Mesendoderm (in vitro differentiated cells): ENCODE measurements at regions not wholly inside any gene's neighbourhood (a gene's known extent, or its start where the extent isn't known, plus 50 kb on each side); places are given as distances from the start of the nearest gene placed in this dataset.

Source experiments
- DNase-seq: peaks from one replicate; pipeline ENCODE4 v3.0.0; 2013
- H2AK5ac ChIP-seq: 2 replicates; pipeline ENCODE4 v1.6.1; 2013; ENCODE audit warnings: low read length, inconsistent platforms
- H2BK120ac ChIP-seq: 2 replicates; pipeline ENCODE4 v1.6.1; 2013; ENCODE audit warnings: low read depth, mild to moderate bottlenecking, low read length, moderate library complexity, mixed read lengths
- H2BK15ac ChIP-seq: replicated peaks from 2 replicates; pipeline ENCODE4 v1.6.1; 2013; ENCODE audit warnings: low read depth, mild to moderate bottlenecking, moderate library complexity
- H2BK5ac ChIP-seq: 2 replicates; pipeline ENCODE4 v1.6.1; 2013; ENCODE audit warnings: low read length, inconsistent platforms
- H3K18ac ChIP-seq: 2 replicates; pipeline ENCODE4 v1.6.1; 2013; ENCODE audit warnings: mild to moderate bottlenecking, low read length, mixed read lengths
- H3K23ac ChIP-seq: one replicate; pipeline ENCODE4 v1.6.1; 2013; ENCODE audit warnings: low read length
- H3K27ac ChIP-seq: 2 replicates; pipeline ENCODE4 v1.5.1; 2013; ENCODE audit warnings: low read depth, mild to moderate bottlenecking, inconsistent platforms, low read length, moderate library complexity
- H3K27me3 ChIP-seq: 2 replicates; pipeline ENCODE4 v1.6.1; 2013; ENCODE audit warnings: low read length, control low read depth, mild to moderate bottlenecking, inconsistent platforms; ENCODE audit not compliant: insufficient read depth, poor library complexity
- H3K36me3 ChIP-seq: 2 replicates; pipeline ENCODE4 v1.6.1; 2013; ENCODE audit warnings: low read length, inconsistent platforms; ENCODE audit not compliant: control insufficient read depth, insufficient read depth
- H3K4ac ChIP-seq: one replicate; pipeline ENCODE4 v1.6.1; 2013; ENCODE audit warnings: low read depth, mild to moderate bottlenecking, low read length, moderate library complexity
- H3K4me1 ChIP-seq: 2 replicates; pipeline ENCODE4 v1.6.1; 2013; ENCODE audit warnings: low read depth, low read length, inconsistent platforms; ENCODE audit not compliant: control insufficient read depth
- H3K4me2 ChIP-seq: 2 replicates; pipeline ENCODE4 v1.6.1; 2013; ENCODE audit warnings: low read length
- H3K4me3 ChIP-seq: 2 replicates; pipeline ENCODE4 v1.5.1; 2013; ENCODE audit warnings: mild to moderate bottlenecking, low read length
- H3K56ac ChIP-seq: one replicate; pipeline ENCODE4 v1.6.1; 2013; ENCODE audit warnings: low read length
- H3K79me1 ChIP-seq: 2 replicates; pipeline ENCODE4 v1.6.1; 2013; ENCODE audit warnings: low read length, inconsistent platforms
- H3K79me2 ChIP-seq: 2 replicates; pipeline ENCODE4 v1.6.1; 2013; ENCODE audit warnings: mild to moderate bottlenecking, low read length; ENCODE audit not compliant: control insufficient read depth, insufficient read depth
- H3K9ac ChIP-seq: 2 replicates; pipeline ENCODE4 v1.6.1; 2013; ENCODE audit warnings: low read length, inconsistent platforms
- H4K5ac ChIP-seq: one replicate; pipeline ENCODE4 v1.6.1; 2013; ENCODE audit warnings: low read length
- H4K8ac ChIP-seq: one replicate; pipeline ENCODE4 v1.6.1; 2013; ENCODE audit warnings: low read depth, mild to moderate bottlenecking, control low read depth, low read length, moderate library complexity
- WGBS: extraction: QIAGEN DNeasy Blood & Tissue Kit; methylation state at CpG from one replicate; pipeline ENCODE4 v1.1.7; 2013; ENCODE audit warnings: low lambda C conversion rate, missing lambda C conversion rate; ENCODE audit not compliant: insufficient coverage; ENCODE audit errors: extremely low coverage; 5-methylcytosine and 5-hydroxymethylcytosine counted together

DNA sequence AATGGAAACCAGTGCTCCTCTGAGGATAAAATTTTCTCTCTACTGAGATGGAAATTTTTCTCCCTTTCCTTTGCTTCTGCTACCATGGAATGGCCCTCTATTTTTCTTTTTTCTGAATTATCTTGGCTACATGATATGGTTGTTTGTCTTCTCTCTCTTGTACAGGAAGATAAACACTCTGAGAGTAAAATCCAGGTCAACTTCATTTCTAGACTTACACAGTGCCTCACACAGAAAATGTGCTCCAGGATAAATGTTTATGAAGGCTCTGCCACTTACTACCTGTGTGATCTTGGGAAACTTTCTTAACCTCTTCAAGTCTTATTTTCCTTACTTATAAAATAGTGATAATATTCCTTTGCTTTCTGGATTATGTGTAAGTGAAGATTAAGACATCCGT is 153.9 kb downstream of the PRELID2 start:
- H3K56ac ChIP-seq, result no peak overlapping the region
- no peak overlapping the region for H3K4me3 ChIP-seq
- no peaks in the 10 kb centered on the region for H3K36me3 ChIP-seq
- no peak overlapping the region for H2BK120ac ChIP-seq
- H2AK5ac ChIP-seq, result no peak overlapping the region
- WGBS, result no CpG with 5 or more reads among the region's 1 CpG
- H3K18ac ChIP-seq, result no peak overlapping the region
- H3K4ac ChIP-seq, result no peak overlapping the region
- H3K9ac ChIP-seq, result no peak overlapping the region
- H3K4me2 ChIP-seq, result no peak overlapping the region
- no peak overlapping the region for H3K27ac ChIP-seq
- no peaks in the 10 kb centered on the region for H3K79me1 ChIP-seq
- no peak overlapping the region for H4K5ac ChIP-seq
- no peak overlapping the region for H3K23ac ChIP-seq
- no peak overlapping the region for H4K8ac ChIP-seq
- DNase-seq, result no peak
- H3K79me2 ChIP-seq, result no peaks in the 10 kb centered on the region
- no peaks in the 10 kb centered on the region for H3K4me1 ChIP-seq
- no peak overlapping the region for H2BK5ac ChIP-seq
- no peak overlapping the region for H2BK15ac ChIP-seq
- no peaks in the 10 kb centered on the region for H3K27me3 ChIP-seq

DNA sequence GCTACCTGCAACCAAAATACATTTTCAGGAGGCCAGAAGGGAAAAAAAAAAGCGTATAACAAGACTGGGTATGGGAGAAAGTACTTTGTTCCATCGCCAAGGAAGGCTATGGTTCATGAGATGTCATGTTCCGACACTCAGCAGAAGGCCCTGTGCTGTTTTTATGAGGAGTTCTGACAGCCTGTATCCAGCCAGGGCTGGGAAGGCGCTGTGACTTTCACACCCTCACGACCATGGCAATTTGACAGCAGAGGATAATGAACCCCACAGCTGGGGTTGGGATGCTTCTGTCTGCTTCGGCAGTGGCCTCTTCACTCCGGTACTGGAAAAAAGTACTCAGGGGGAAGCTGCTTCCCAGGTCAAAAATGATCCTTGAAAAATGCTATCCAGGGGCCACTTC is 154.4 kb downstream of the PRELID2 start:
- no peak overlapping the region for H2BK120ac ChIP-seq
- no peak overlapping the region for H3K18ac ChIP-seq
- H3K36me3 ChIP-seq, result no peaks in the 10 kb centered on the region
- no peaks in the 10 kb centered on the region for H3K27me3 ChIP-seq
- no peak overlapping the region for H3K4me3 ChIP-seq
- no peaks in the 10 kb centered on the region for H3K79me2 ChIP-seq
- DNase-seq, result no peak
- no peak overlapping the region for H4K8ac ChIP-seq
- WGBS, result no CpG with 5 or more reads among the region's 7 CpGs
- H3K4ac ChIP-seq, result no peak overlapping the region
- no peak overlapping the region for H3K56ac ChIP-seq
- H3K4me2 ChIP-seq, result no peak overlapping the region
- no peak overlapping the region for H2BK15ac ChIP-seq
- H3K27ac ChIP-seq, result no peak overlapping the region
- no peaks in the 10 kb centered on the region for H3K4me1 ChIP-seq
- H4K5ac ChIP-seq, result no peak overlapping the region
- no peak overlapping the region for H3K23ac ChIP-seq
- no peaks in the 10 kb centered on the region for H3K79me1 ChIP-seq
- no peak overlapping the region for H2BK5ac ChIP-seq
- H3K9ac ChIP-seq, result no peak overlapping the region
- no peak overlapping the region for H2AK5ac ChIP-seq

DNA sequence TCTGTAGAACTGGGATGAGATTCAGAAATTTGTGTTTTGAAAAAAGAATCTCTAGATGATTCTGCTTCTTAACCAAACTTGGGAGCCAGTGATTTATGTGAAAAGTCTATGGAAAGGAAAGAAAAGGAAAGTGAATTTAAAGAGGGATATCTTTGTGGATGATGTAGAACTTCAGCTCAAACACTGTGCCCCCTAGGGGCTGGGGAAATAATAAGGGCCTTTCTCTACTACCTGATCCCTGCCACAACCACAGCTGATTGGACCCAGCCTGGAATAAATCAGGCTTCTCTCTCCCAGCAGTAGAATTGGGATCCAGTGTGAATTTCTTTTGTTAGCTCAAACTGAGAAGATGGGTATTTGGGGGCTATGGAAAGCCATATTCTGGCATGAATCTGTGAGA is 155.0 kb downstream of the PRELID2 start:
- Histone ChIP-seq H3K56ac (no peak overlapping the region), H4K8ac (no peak overlapping the region), H2BK5ac (no peak overlapping the region), H3K9ac (no peak overlapping the region), H2BK15ac (no peak overlapping the region), H3K4ac (no peak overlapping the region), H3K4me1 (no peaks in the 10 kb centered on the region), H3K79me2 (no peaks in the 10 kb centered on the region), H4K5ac (no peak overlapping the region), H3K4me3 (no peak overlapping the region), H2AK5ac (no peak overlapping the region), H2BK120ac (no peak overlapping the region), H3K18ac (no peak overlapping the region), H3K79me1 (no peaks in the 10 kb centered on the region), H3K27ac (no peak overlapping the region), H3K4me2 (no peak overlapping the region), H3K23ac (no peak overlapping the region), H3K36me3 (no peaks in the 10 kb centered on the region), H3K27me3 (no peaks in the 10 kb centered on the region)
- DNase-seq, result peak; percentile 58

DNA sequence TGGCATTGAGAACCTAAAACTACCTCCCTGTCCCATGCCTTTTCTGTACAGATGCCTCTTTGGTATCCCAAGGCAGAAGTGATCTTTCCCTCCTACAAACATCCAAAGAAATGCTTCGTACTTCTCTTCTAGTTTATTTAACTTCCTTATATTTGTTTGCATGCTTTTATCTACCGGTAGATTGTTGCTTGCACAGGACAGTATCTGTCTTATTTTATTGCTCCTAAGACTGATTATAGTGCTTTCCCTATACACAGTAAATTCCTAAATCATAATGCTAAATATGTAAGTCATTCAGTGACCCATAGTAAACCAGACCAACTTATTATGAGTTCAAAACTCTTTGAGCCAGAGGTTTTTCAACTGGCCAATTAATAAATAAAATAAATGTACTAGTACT is 156.9 kb downstream of the PRELID2 start:
- no CpG with 5 or more reads among the region's 2 CpGs for WGBS
- H3K4me1 ChIP-seq, result no peaks in the 10 kb centered on the region
- H3K4me2 ChIP-seq, result no peak overlapping the region
- H2BK5ac ChIP-seq, result no peak overlapping the region
- H3K79me2 ChIP-seq, result no peaks in the 10 kb centered on the region
- no peak overlapping the region for H3K4me3 ChIP-seq
- H2AK5ac ChIP-seq, result no peak overlapping the region
- no peak overlapping the region for H3K23ac ChIP-seq
- no peaks in the 10 kb centered on the region for H3K79me1 ChIP-seq
- H3K18ac ChIP-seq, result no peak overlapping the region
- H3K27me3 ChIP-seq, result no peaks in the 10 kb centered on the region
- H4K5ac ChIP-seq, result no peak overlapping the region
- no peak overlapping the region for H2BK15ac ChIP-seq
- no peaks in the 10 kb centered on the region for H3K36me3 ChIP-seq
- no peak overlapping the region for H3K56ac ChIP-seq
- H3K4ac ChIP-seq, result no peak overlapping the region
- H4K8ac ChIP-seq, result no peak overlapping the region
- no peak overlapping the region for H3K27ac ChIP-seq
- no peak overlapping the region for H2BK120ac ChIP-seq
- DNase-seq, result no peak
- H3K9ac ChIP-seq, result no peak overlapping the region

DNA sequence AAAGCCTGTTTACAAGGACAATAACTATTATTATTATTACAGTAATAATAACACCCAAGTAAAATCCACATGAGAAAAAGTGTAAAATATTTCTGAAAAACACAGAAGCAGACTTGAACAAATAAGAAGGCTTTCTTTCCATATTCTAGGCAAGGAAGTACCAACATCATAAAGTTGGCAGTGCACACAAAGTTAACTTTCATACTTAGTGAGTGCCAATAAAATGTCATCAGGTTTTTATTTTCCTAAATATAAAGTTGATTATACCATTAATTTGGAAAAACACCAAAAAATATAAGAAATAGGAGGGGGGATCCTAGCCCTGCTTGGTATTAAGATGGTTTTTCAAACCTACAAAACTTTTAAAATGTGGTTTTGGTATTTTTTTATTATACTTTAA is 161.4 kb downstream of the PRELID2 start:
- Histone ChIP-seq H4K5ac (no peak overlapping the region), H3K79me1 (no peaks in the 10 kb centered on the region), H3K23ac (no peak overlapping the region), H4K8ac (no peak overlapping the region), H2BK5ac (no peak overlapping the region), H2AK5ac (no peak overlapping the region), H2BK15ac (no peak overlapping the region), H3K27ac (no peak overlapping the region), H3K18ac (no peak overlapping the region), H3K36me3 (no peaks in the 10 kb centered on the region), H3K56ac (no peak overlapping the region), H3K9ac (no peak overlapping the region), H3K4ac (no peak overlapping the region), H3K4me1 (no peaks in the 10 kb centered on the region), H3K27me3 (no peaks in the 10 kb centered on the region), H3K79me2 (no peaks in the 10 kb centered on the region), H2BK120ac (no peak overlapping the region), H3K4me3 (no peak overlapping the region), H3K4me2 (no peak overlapping the region)
- DNase-seq, result no peak

DNA sequence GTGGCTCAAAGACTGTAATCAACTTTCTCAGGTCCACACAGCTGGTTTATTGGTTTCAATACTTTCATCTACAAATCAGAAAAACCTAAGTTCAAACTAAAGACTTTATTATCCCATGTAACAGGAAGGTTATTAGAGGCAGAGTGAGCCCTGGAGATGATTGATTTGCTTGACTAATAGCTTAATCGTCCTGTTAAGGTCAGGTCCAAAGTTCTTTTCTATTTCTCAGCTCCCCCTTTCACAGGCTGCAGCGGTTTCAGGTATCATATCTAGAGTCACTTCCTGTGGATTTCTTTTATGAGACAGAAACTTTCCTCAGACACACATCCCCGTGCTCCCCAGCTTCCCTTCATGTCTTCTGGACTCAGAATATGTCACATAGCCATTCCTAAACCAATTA is 166.4 kb downstream of the PRELID2 start:
- no peak overlapping the region for H3K4me2 ChIP-seq
- no peaks in the 10 kb centered on the region for H3K4me1 ChIP-seq
- no peak overlapping the region for H3K27ac ChIP-seq
- no peak overlapping the region for H4K5ac ChIP-seq
- H3K4ac ChIP-seq, result no peak overlapping the region
- WGBS, result no CpG with 5 or more reads among the region's 3 CpGs
- no peaks in the 10 kb centered on the region for H3K27me3 ChIP-seq
- no peaks in the 10 kb centered on the region for H3K79me1 ChIP-seq
- no peak overlapping the region for H2BK120ac ChIP-seq
- no peak overlapping the region for H3K23ac ChIP-seq
- H4K8ac ChIP-seq, result no peak overlapping the region
- no peak overlapping the region for H2BK5ac ChIP-seq
- H2BK15ac ChIP-seq, result no peak overlapping the region
- H3K9ac ChIP-seq, result no peak overlapping the region
- no peak for DNase-seq
- no peaks in the 10 kb centered on the region for H3K79me2 ChIP-seq
- no peak overlapping the region for H3K56ac ChIP-seq
- no peak overlapping the region for H2AK5ac ChIP-seq
- no peak overlapping the region for H3K4me3 ChIP-seq
- H3K18ac ChIP-seq, result no peak overlapping the region
- H3K36me3 ChIP-seq, result no peaks in the 10 kb centered on the region
